ENCODE measurements at regions not wholly inside any gene's neighbourhood (a gene's known extent, or its start where the extent isn't known, plus 50 kb on each side); places are given as distances from the start of the nearest gene placed in this dataset.

- no peaks in the 10 kb centered on the region for H3K36me3 ChIP-seq (ENCODE audit: insufficient read depth, low read length)
- H3K4me1 ChIP-seq (ENCODE audit: insufficient read depth, low read length) = no peaks in the 10 kb centered on the region
- no peaks in the 10 kb centered on the region for H3K9me3 ChIP-seq (ENCODE audit: low read depth, low read length)
- no peak overlapping the region for H3K4me3 ChIP-seq (ENCODE audit: insufficient read depth, low read length)
- H3K79me2 ChIP-seq (ENCODE audit: insufficient read depth, low read length) = no peaks in the 10 kb centered on the region
- no peak for TF ChIP-seq CTCF (IDR thresholded peaks at IDR 0.05; ENCODE audit: extremely low read depth, low read depth, low read length)
- H4K20me1 ChIP-seq (ENCODE audit: insufficient read depth, low read length) = no peaks in the 10 kb centered on the region
- H2AFZ ChIP-seq (ENCODE audit: low read length) = no peak overlapping the region
- no peak overlapping the region for H3K4me2 ChIP-seq (ENCODE audit: insufficient read depth, low read length)
- no peak overlapping the region for H3K27ac ChIP-seq (ENCODE audit: low read depth, low read length)
- DNase-seq (ENCODE audit: insufficient read length, low spot score, missing footprints) = no peak
- peaks cover 7% of the 10 kb centered on the region for H3K27me3 ChIP-seq (ENCODE audit: insufficient read depth, low read length)
Observed at GRCh38 chr9:126017758-126018157, 270.6 kb downstream of the PBX3 start.

- Histone ChIP-seq H3K27me3 (ENCODE audit: insufficient read depth, low read length) (peaks cover 7% of the 10 kb centered on the region), H3K4me2 (ENCODE audit: insufficient read depth, low read length) (no peak overlapping the region), H3K4me1 (ENCODE audit: insufficient read depth, low read length) (no peaks in the 10 kb centered on the region), H3K9me3 (ENCODE audit: low read depth, low read length) (no peaks in the 10 kb centered on the region), H3K27ac (ENCODE audit: low read depth, low read length) (no peak overlapping the region), H3K79me2 (ENCODE audit: insufficient read depth, low read length) (no peaks in the 10 kb centered on the region), H2AFZ (ENCODE audit: low read length) (no peak overlapping the region), H3K4me3 (ENCODE audit: insufficient read depth, low read length) (no peak overlapping the region), H3K36me3 (ENCODE audit: insufficient read depth, low read length) (no peaks in the 10 kb centered on the region), H4K20me1 (ENCODE audit: insufficient read depth, low read length) (no peaks in the 10 kb centered on the region)
- no peak for TF ChIP-seq CTCF (IDR thresholded peaks at IDR 0.05; ENCODE audit: extremely low read depth, low read depth, low read length)
- no peak for DNase-seq (ENCODE audit: insufficient read length, low spot score, missing footprints)
Observed at GRCh38 chr9:126020836-126021235, 273.7 kb downstream of the PBX3 start.

GRCh38 chr9:126023962-126024361, 276.8 kb downstream of the PBX3 start:
- Histone ChIP-seq H3K9me3 (ENCODE audit: low read depth, low read length) (no peaks in the 10 kb centered on the region), H4K20me1 (ENCODE audit: insufficient read depth, low read length) (no peaks in the 10 kb centered on the region), H2AFZ (ENCODE audit: low read length) (no peak overlapping the region), H3K4me2 (ENCODE audit: insufficient read depth, low read length) (no peak overlapping the region), H3K4me1 (ENCODE audit: insufficient read depth, low read length) (no peaks in the 10 kb centered on the region), H3K36me3 (ENCODE audit: insufficient read depth, low read length) (no peaks in the 10 kb centered on the region), H3K27me3 (ENCODE audit: insufficient read depth, low read length) (peaks cover 7% of the 10 kb centered on the region), H3K79me2 (ENCODE audit: insufficient read depth, low read length) (no peaks in the 10 kb centered on the region), H3K27ac (ENCODE audit: low read depth, low read length) (no peak overlapping the region), H3K4me3 (ENCODE audit: insufficient read depth, low read length) (no peak overlapping the region)
- no peak for DNase-seq (ENCODE audit: insufficient read length, low spot score, missing footprints)
- TF ChIP-seq CTCF (IDR thresholded peaks at IDR 0.05; ENCODE audit: extremely low read depth, low read depth, low read length) = no peak

GRCh38 chr9:126024581-126025230, 277.5 kb downstream of the PBX3 start:
- TF ChIP-seq CTCF (IDR thresholded peaks at IDR 0.05; ENCODE audit: extremely low read depth, low read depth, low read length) = no peak
- Histone ChIP-seq H3K36me3 (ENCODE audit: insufficient read depth, low read length) (no peaks in the 10 kb centered on the region), H3K79me2 (ENCODE audit: insufficient read depth, low read length) (no peaks in the 10 kb centered on the region), H4K20me1 (ENCODE audit: insufficient read depth, low read length) (no peaks in the 10 kb centered on the region), H3K27ac (ENCODE audit: low read depth, low read length) (no peak overlapping the region), H3K4me1 (ENCODE audit: insufficient read depth, low read length) (no peaks in the 10 kb centered on the region), H2AFZ (ENCODE audit: low read length) (no peak overlapping the region), H3K9me3 (ENCODE audit: low read depth, low read length) (no peaks in the 10 kb centered on the region), H3K4me3 (ENCODE audit: insufficient read depth, low read length) (no peak overlapping the region), H3K4me2 (ENCODE audit: insufficient read depth, low read length) (no peak overlapping the region), H3K27me3 (ENCODE audit: insufficient read depth, low read length) (peaks cover 7% of the 10 kb centered on the region)
- DNase-seq (ENCODE audit: insufficient read length, low spot score, missing footprints) = no peak

All from osteoblast (primary cell).